ENCODE measurements at regions not wholly inside any gene's neighbourhood (a gene's known extent, or its start where the extent isn't known, plus 50 kb on each side); places are given as distances from the start of the nearest gene placed in this dataset.

GRCh38 chr16:80048250-80048649 is 447.7 kb upstream of the MAF start:
- intact Hi-C loops (cut with DNase I): no loop called here

GRCh38 chr16:80047842-80048241 is 447.3 kb upstream of the MAF start:
- Histone ChIP-seq H3K27me3 (peaks cover 0 to 9% (median 0%) of the 10 kb centered on the region in 4 donors), H3K9me3 (no peaks in the 10 kb centered on the region), H3K4me1 (peaks cover 0 to 10% (median 6%) of the 10 kb centered on the region in 4 donors), H3K4me3 (no peak overlapping the region), H3K27ac (replicated peaks in 1 of 4) (no peak overlapping the region), H3K36me3 (no peaks in the 10 kb centered on the region)
- TF ChIP-seq POLR2AphosphoS5 (IDR thresholded peaks at IDR 0.05): no peak
- TF ChIP-seq EP300 (IDR thresholded peaks at IDR 0.05): no peak
- 86% methylated on average over 1 of the region's 1 CpG for WGBS
- DNase-seq (ENCODE audit: extremely low spot score): no peak
- intact Hi-C loops (cut with DNase I): no loop called here

More at GRCh38 chr16:80048250-80048649, 447.7 kb upstream of the MAF start:
- TF ChIP-seq POLR2AphosphoS5 (IDR thresholded peaks at IDR 0.05) (no peak), EP300 (IDR thresholded peaks at IDR 0.05) (no peak), CTCF (IDR thresholded peaks at IDR 0.05) (no peak), POLR2A (IDR thresholded peaks at IDR 0.05; ENCODE audit: low read depth) (no peak)
- Histone ChIP-seq H3K4me1 (peaks cover 0 to 10% (median 6%) of the 10 kb centered on the region in 4 donors), H3K9me3 (no peaks in the 10 kb centered on the region), H3K36me3 (no peaks in the 10 kb centered on the region), H3K4me3 (no peak overlapping the region), H3K27me3 (peaks cover 0 to 12% (median 0%) of the 10 kb centered on the region in 4 donors), H3K27ac (replicated peaks in 1 of 4) (no peak overlapping the region)
- 72% methylated on average over 1 of the region's 1 CpG for WGBS
- DNase-seq (ENCODE audit: extremely low spot score): no peak

- Histone ChIP-seq H3K4me1 (peaks cover 0 to 10% (median 6%) of the 10 kb centered on the region in 4 donors), H3K36me3 (no peaks in the 10 kb centered on the region), H3K27ac (replicated peaks in 1 of 4) (no peak overlapping the region), H3K27me3 (peaks cover 0 to 9% (median 0%) of the 10 kb centered on the region in 4 donors), H3K4me3 (no peak overlapping the region), H3K9me3 (no peaks in the 10 kb centered on the region)
- intact Hi-C loops (cut with DNase I): no loop called here
- no peak for DNase-seq (ENCODE audit: extremely low spot score)
- TF ChIP-seq EP300 (IDR thresholded peaks at IDR 0.05): no peak
- no peak for TF ChIP-seq CTCF (IDR thresholded peaks at IDR 0.05)
- TF ChIP-seq POLR2AphosphoS5 (IDR thresholded peaks at IDR 0.05): no peak
- no peak for TF ChIP-seq POLR2A (IDR thresholded peaks at IDR 0.05; ENCODE audit: low read depth)
- 81% methylated on average over 2 of the region's 2 CpGs for whole genome bisulfite sequencing
Measured at GRCh38 chr16:80046848-80047247, 446.3 kb upstream of the MAF start.

GRCh38 chr16:80046261-80046660 is 445.7 kb upstream of the MAF start:
- Histone ChIP-seq H3K36me3 (no peaks in the 10 kb centered on the region), H3K4me1 (peaks cover 0 to 10% (median 6%) of the 10 kb centered on the region in 4 donors), H3K27ac (replicated peaks in 1 of 4) (no peak overlapping the region), H3K9me3 (no peaks in the 10 kb centered on the region), H3K4me3 (no peak overlapping the region), H3K27me3 (peaks cover 0 to 9% (median 0%) of the 10 kb centered on the region in 4 donors)
- WGBS: 62% methylated on average over 3 of the region's 3 CpGs
- DNase-seq (ENCODE audit: extremely low spot score): no peak
- TF ChIP-seq POLR2A (IDR thresholded peaks at IDR 0.05; ENCODE audit: low read depth): no peak
- TF ChIP-seq CTCF (IDR thresholded peaks at IDR 0.05): no peak
- TF ChIP-seq POLR2AphosphoS5 (IDR thresholded peaks at IDR 0.05): no peak
- TF ChIP-seq EP300 (IDR thresholded peaks at IDR 0.05): no peak
- intact Hi-C loops (cut with DNase I): no loop called here

- no peak for TF ChIP-seq CTCF (IDR thresholded peaks at IDR 0.05)
- Histone ChIP-seq H3K4me3 (no peak overlapping the region), H3K4me1 (peaks cover 0 to 10% (median 6%) of the 10 kb centered on the region in 4 donors), H3K9me3 (no peaks in the 10 kb centered on the region), H3K27ac (replicated peaks in 1 of 4) (no peak overlapping the region), H3K36me3 (no peaks in the 10 kb centered on the region), H3K27me3 (peaks cover 0 to 9% (median 0%) of the 10 kb centered on the region in 4 donors)
- intact Hi-C loops (cut with DNase I): no loop called here
- no peak for DNase-seq (ENCODE audit: extremely low spot score)
- 36% methylated on average over 8 of the region's 8 CpGs for WGBS
Measured at GRCh38 chr16:80045861-80046260, 445.3 kb upstream of the MAF start.

Measured in esophagus muscularis mucosa (tissue), 4 donors.